Stimulated activated CD8-positive, alpha-beta memory T cell treated with anti-CD3 and anti-CD28 coated beads, Interleukin-7, amount 100 ng/mL, for 24 hours (primary cell): ENCODE measurements at regions not wholly inside any gene's neighbourhood (a gene's known extent, or its start where the extent isn't known, plus 50 kb on each side); places are given as distances from the start of the nearest gene placed in this dataset.

Source experiments
- DNase-seq: peaks from one replicate; pipeline ENCODE4 v3.0.0-alpha.2; 2020; ENCODE audit warnings: low read depth

GRCh38 chr17:72208832-72209231, 88.0 kb downstream of the SOX9 start:
- no peak for DNase-seq

- DNase-seq = no peak
Measured at GRCh38 chr17:72212041-72212440, 91.2 kb downstream of the SOX9 start.

GRCh38 chr17:72215490-72215889, 94.7 kb downstream of the SOX9 start:
- no peak for DNase-seq

GRCh38 chr17:72215928-72216327, 95.1 kb downstream of the SOX9 start:
- DNase-seq = no peak

GRCh38 chr17:72219137-72219823, 98.5 kb downstream of the SOX9 start:
- DNase-seq = no peak

- DNase-seq = no peak
Measured at GRCh38 chr17:72219824-72220493, 99.1 kb downstream of the SOX9 start.

GRCh38 chr17:72222661-72223380, 102.0 kb downstream of the SOX9 start:
- no peak for DNase-seq

GRCh38 chr17:72223866-72224291, 103.1 kb downstream of the SOX9 start:
- DNase-seq = no peak

GRCh38 chr17:72226322-72226721, 105.5 kb downstream of the SOX9 start:
- no peak for DNase-seq

- no peak for DNase-seq
Measured at GRCh38 chr17:72233986-72234385, 113.2 kb downstream of the SOX9 start.

- DNase-seq = no peak
Measured at GRCh38 chr17:72234985-72235384, 114.2 kb downstream of the SOX9 start.

GRCh38 chr17:72236980-72237633, 116.3 kb downstream of the SOX9 start:
- no peak for DNase-seq

- no peak for DNase-seq
Measured at GRCh38 chr17:72238157-72238673, 117.4 kb downstream of the SOX9 start.

GRCh38 chr17:72239548-72239947, 118.7 kb downstream of the SOX9 start:
- no peak for DNase-seq

GRCh38 chr17:72240333-72240732, 119.5 kb downstream of the SOX9 start:
- no peak for DNase-seq

- no peak for DNase-seq
Measured at GRCh38 chr17:72244494-72244893, 123.7 kb downstream of the SOX9 start.

- no peak for DNase-seq
Measured at GRCh38 chr17:72244956-72245355, 124.1 kb downstream of the SOX9 start.

GRCh38 chr17:72249441-72249840, 128.6 kb downstream of the SOX9 start:
- no peak for DNase-seq

GRCh38 chr17:72250206-72250605, 129.4 kb downstream of the SOX9 start:
- DNase-seq = no peak

GRCh38 chr17:72253597-72253996, 132.8 kb downstream of the SOX9 start:
- DNase-seq = no peak

GRCh38 chr17:72254808-72255449, 134.1 kb downstream of the SOX9 start:
- DNase-seq = no peak

- DNase-seq = no peak
Measured at GRCh38 chr17:72255481-72255880, 134.7 kb downstream of the SOX9 start.
